Testis (tissue), 2 donors: ENCODE measurements at regions not wholly inside any gene's neighbourhood (a gene's known extent, or its start where the extent isn't known, plus 50 kb on each side); places are given as distances from the start of the nearest gene placed in this dataset.

Experiments used
- POLR2A ChIP-seq: fragments of 450-650 bp; IDR thresholded peaks from one replicate; pipeline ENCODE4 v1.6.1; 2017; ENCODE audit warnings: antibody characterized with exemption, mild to moderate bottlenecking, moderate library complexity
- TF ChIP-seq, protein P1 (sequence below), 3 experiments: fragments of 450-650 bp in 2 of 3; fragments of 200-600 bp in 1 of 3; sonication (generic) in 1 of 3; IDR thresholded peaks; one replicate each; pipeline ENCODE4 v1.5.1; 2016 to 2019; ENCODE audit warnings: antibody characterized with exemption in 3 of 3, mild to moderate bottlenecking in 2 of 3, moderate library complexity in 1 of 3

DNA sequence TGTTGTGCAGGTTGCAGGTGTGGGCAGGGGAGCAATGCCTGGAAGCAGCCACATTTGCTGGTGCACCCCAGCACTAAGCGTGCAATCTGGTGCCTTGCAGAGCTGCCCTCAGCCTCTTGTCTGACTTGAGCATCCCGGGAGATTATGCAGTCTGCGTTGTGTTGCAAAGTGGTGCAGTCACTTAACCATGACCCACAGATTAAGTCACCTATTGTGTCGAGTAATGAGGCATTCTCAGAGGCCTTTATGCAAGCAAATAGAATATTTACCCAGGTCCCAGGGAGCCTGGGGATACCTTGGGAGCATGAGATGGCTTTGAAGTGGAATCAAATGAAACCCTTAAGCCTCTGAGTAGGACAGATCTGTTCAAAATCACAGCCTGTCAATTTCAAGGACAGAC lies 529.0 kb downstream of the TYW1 start:
- TF ChIP-seq POLR2A, result no peak
- TF ChIP-seq, protein P1, sequence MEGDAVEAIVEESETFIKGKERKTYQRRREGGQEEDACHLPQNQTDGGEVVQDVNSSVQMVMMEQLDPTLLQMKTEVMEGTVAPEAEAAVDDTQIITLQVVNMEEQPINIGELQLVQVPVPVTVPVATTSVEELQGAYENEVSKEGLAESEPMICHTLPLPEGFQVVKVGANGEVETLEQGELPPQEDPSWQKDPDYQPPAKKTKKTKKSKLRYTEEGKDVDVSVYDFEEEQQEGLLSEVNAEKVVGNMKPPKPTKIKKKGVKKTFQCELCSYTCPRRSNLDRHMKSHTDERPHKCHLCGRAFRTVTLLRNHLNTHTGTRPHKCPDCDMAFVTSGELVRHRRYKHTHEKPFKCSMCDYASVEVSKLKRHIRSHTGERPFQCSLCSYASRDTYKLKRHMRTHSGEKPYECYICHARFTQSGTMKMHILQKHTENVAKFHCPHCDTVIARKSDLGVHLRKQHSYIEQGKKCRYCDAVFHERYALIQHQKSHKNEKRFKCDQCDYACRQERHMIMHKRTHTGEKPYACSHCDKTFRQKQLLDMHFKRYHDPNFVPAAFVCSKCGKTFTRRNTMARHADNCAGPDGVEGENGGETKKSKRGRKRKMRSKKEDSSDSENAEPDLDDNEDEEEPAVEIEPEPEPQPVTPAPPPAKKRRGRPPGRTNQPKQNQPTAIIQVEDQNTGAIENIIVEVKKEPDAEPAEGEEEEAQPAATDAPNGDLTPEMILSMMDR (IDR thresholded peaks at IDR 0.05), result no peak
